GM12878 (cell line): ENCODE measurements at regions not wholly inside any gene's neighbourhood (a gene's known extent, or its start where the extent isn't known, plus 50 kb on each side); places are given as distances from the start of the nearest gene placed in this dataset.

Experiments
- ATAC-seq: fragments of 200-7000 bp; cut with Tn5 transposase; 3 replicates; pipeline ENCODE4 v1.9.1; 2020; ENCODE audit warnings: mild to moderate bottlenecking, moderate library complexity
- BruUV-seq: library from RNA; stranded (reverse); fragments of 400-500 nt; replicated peaks from 2 replicates; lab custom pipeline; 2021; lab: Mats Ljungman, UMichigan
- CTCF ChIA-PET: fragments of 300-600 bp; sonication (Branson Sonifier 250); formaldehyde crosslinking; extraction: SDS; loops from one replicate; lab custom pipeline; 2021; ENCODE audit warnings: inconsistent platforms; lab: Yijun Ruan, JAX
- POLR2A ChIA-PET: fragments of 350-600 bp; formaldehyde crosslinking; extraction: SDS; loops from one replicate; lab custom pipeline; 2021; ENCODE audit warnings: inconsistent platforms; lab: Charles Lee
- RAD21 ChIA-PET: fragments of 300-600 bp; sonication (Branson Sonifier 250); formaldehyde crosslinking; loops from one replicate; lab custom pipeline; 2023; ENCODE audit warnings: antibody characterized with exemption; ENCODE audit not compliant: unreplicated experiment; lab: Charles Lee
- SMC1A ChIA-PET: fragments of 300-600 bp; sonication (Branson Sonifier 250); formaldehyde crosslinking; loops from one replicate; lab custom pipeline; 2023; ENCODE audit not compliant: unreplicated experiment, uncharacterized antibody; lab: Charles Lee
- DNase-seq: peaks from one replicate; pipeline ENCODE4 v3.0.0-alpha.2; 2011; ENCODE audit warnings: low read depth, low spot score
- FAIRE-seq: peaks from 3 replicates; lab custom pipeline; 2011; peaks lifted over from hg19 to GRCh38; lab: Jason Lieb, UNC
- H2AFZ ChIP-seq: 2 replicates; pipeline ENCODE4 v1.6.0; 2011; ENCODE audit warnings: low read depth, low read length, control low read depth; ENCODE audit not compliant: control insufficient read depth
- H3K27ac ChIP-seq: 2 replicates; pipeline ENCODE4 v1.5.1; 2011; ENCODE audit warnings: control low read depth; ENCODE audit not compliant: control insufficient read depth, insufficient read depth
- H3K27me3 ChIP-seq, 2 experiments: replicated peaks in 1 of 2; 2 replicates each; pipeline versions ENCODE4 v1.6.0 to v1.6.1; 2011; ENCODE audit warnings: low read length in 1 of 2; ENCODE audit not compliant: control insufficient read depth in 2 of 2, insufficient read depth in 2 of 2
- H3K36me3 ChIP-seq, 2 experiments: 2 replicates each; pipeline ENCODE4 v1.5.1; 2011; ENCODE audit warnings: low read length in 1 of 2; ENCODE audit not compliant: control insufficient read depth in 2 of 2, insufficient read depth in 2 of 2
- H3K4me1 ChIP-seq: 2 replicates; pipeline ENCODE4 v1.6.1; 2011; ENCODE audit warnings: mild to moderate bottlenecking, low read length, moderate library complexity, mixed read lengths; ENCODE audit not compliant: control insufficient read depth, insufficient read depth
- H3K4me2 ChIP-seq: 2 replicates; pipeline ENCODE4 v1.6.0; 2011; ENCODE audit warnings: control low read depth; ENCODE audit not compliant: control insufficient read depth, insufficient read depth
- H3K4me3 ChIP-seq: fragments of 200-600 bp; sonication (generic); 2 replicates; pipeline ENCODE4 v1.5.1; 2016
- H3K79me2 ChIP-seq: 2 replicates; pipeline ENCODE4 v1.6.0; 2011; ENCODE audit warnings: low read length; ENCODE audit not compliant: control insufficient read depth, insufficient read depth
- H3K9ac ChIP-seq: 2 replicates; pipeline ENCODE4 v1.8.0; 2011; ENCODE audit warnings: low read length, control low read depth, mixed read lengths; ENCODE audit not compliant: control insufficient read depth, insufficient read depth
- H3K9me3 ChIP-seq: replicated peaks from 3 replicates; pipeline ENCODE4 v1.5.1; 2011; ENCODE audit warnings: mild to moderate bottlenecking, low read length; ENCODE audit not compliant: control insufficient read depth, insufficient read depth
- H4K20me1 ChIP-seq: 2 replicates; pipeline ENCODE4 v1.6.0; 2011; ENCODE audit not compliant: control insufficient read depth, insufficient read depth
- BCL3 ChIP-seq: IDR thresholded peaks from 2 replicates; pipeline ENCODE4 v1.6.1; 2011; ENCODE audit warnings: borderline replicate concordance, low read depth, mild to moderate bottlenecking, moderate library complexity, low read length; ENCODE audit not compliant: insufficient read depth, poor library complexity, severe bottlenecking
- BHLHE40 ChIP-seq, 2 experiments: fragments of 450-650 bp in 1 of 2; IDR thresholded peaks; 2 replicates each; pipeline ENCODE4 v1.6.1; 2011 to 2017; ENCODE audit warnings: low read depth in 2 of 2, borderline replicate concordance in 1 of 2, improper control_type of control experiment in 1 of 2, low read length in 1 of 2, mild to moderate bottlenecking in 1 of 2
- HDAC6 ChIP-seq: fragments of 200-600 bp; sonication (generic); IDR thresholded peaks from one replicate; pipeline ENCODE4 v1.8.0; 2017; ENCODE audit warnings: antibody characterized with exemption; ENCODE audit not compliant: unreplicated experiment
- IRF3 ChIP-seq: fragments of 450-650 bp; IDR thresholded peaks from 2 replicates; pipeline ENCODE4 v1.6.1; 2014; ENCODE audit warnings: mild to moderate bottlenecking
- JUNB ChIP-seq: IDR thresholded peaks from 2 replicates; pipeline ENCODE4 v1.6.1; 2016; ENCODE audit warnings: antibody characterized with exemption, mild to moderate bottlenecking
- MYC ChIP-seq: IDR thresholded peaks from 2 replicates; pipeline ENCODE4 v1.6.1; 2011; ENCODE audit warnings: mild to moderate bottlenecking, low read length, moderate library complexity, inconsistent platforms; ENCODE audit not compliant: insufficient read depth, insufficient replicate concordance, insufficient read length, severe bottlenecking
- NBN ChIP-seq: fragments of 450-650 bp; IDR thresholded peaks from 2 replicates; pipeline ENCODE4 v1.6.1; 2016
- RAD21 ChIP-seq: IDR thresholded peaks from 2 replicates; pipeline ENCODE4 v1.6.1; 2011; ENCODE audit warnings: mild to moderate bottlenecking, low read depth, low read length, moderate library complexity; ENCODE audit not compliant: insufficient read depth
- TAF1 ChIP-seq: IDR thresholded peaks from 2 replicates; pipeline ENCODE4 v1.6.1; 2011; ENCODE audit warnings: mild to moderate bottlenecking, low read depth, low read length, borderline replicate concordance
- USF2 ChIP-seq: IDR thresholded peaks from 2 replicates; pipeline ENCODE4 v1.6.1; 2011; ENCODE audit warnings: low read depth, low read length, improper control_type of control experiment, borderline replicate concordance
- YY1 ChIP-seq: IDR thresholded peaks from 2 replicates; pipeline ENCODE4 v1.6.1; 2011; ENCODE audit warnings: low read depth, mild to moderate bottlenecking, low read length
- in situ Hi-C: fragments of 300-500 bp; cut with MboI; formaldehyde crosslinking; loops from 9 replicates; pipeline ENCODE4 v1.14.3; 2018; ENCODE audit warnings: mixed read lengths
- intact Hi-C: fragments of 100-400 bp; cut with micrococcal nuclease; formaldehyde crosslinking; loops from one replicate; pipeline ENCODE4 v1.14.2; 2022; ENCODE audit not compliant: unreplicated experiment

GRCh38 chr10:84587789-84588188 lies 259.4 kb downstream of the CCSER2 start:
- no peak for FAIRE-seq
- RAD21 ChIA-PET: no interaction called here

More at GRCh38 chr10:84587789-84588188, 259.4 kb downstream of the CCSER2 start:
- H3K9me3 ChIP-seq: no peaks in the 10 kb centered on the region
- H4K20me1 ChIP-seq: no peaks in the 10 kb centered on the region
- no peak overlapping the region for H2AFZ ChIP-seq
- H3K4me3 ChIP-seq: no peak overlapping the region
- ChIA-PET SMC1A (no interaction called here), CTCF (no interaction called here), POLR2A (no interaction called here)
- H3K27ac ChIP-seq: no peak overlapping the region
- intact Hi-C loops: no loop called here
- peaks cover 0 to 1% of the 10 kb centered on the region in 2 experiments; a peak in 1 of 4 replicates for H3K27me3 ChIP-seq
- H3K9ac ChIP-seq: no peak overlapping the region
- no peak for ATAC-seq
- TF ChIP-seq NBN (no peak), RAD21 (no peak), USF2 (no peak), JUNB (no peak), BHLHE40 (IDR thresholded peaks at IDR 0.05; ENCODE audit: borderline replicate concordance in 1 of 2, low read depth in 2 of 2, low read length in 1 of 2) (no peak), HDAC6 (no peak), BCL3 (no peak), YY1 (no peak), TAF1 (no peak), IRF3 (no peak), MYC (no peak)
- H3K79me2 ChIP-seq: no peaks in the 10 kb centered on the region
- no peaks in the 10 kb centered on the region for H3K4me1 ChIP-seq
- BruUV-seq: no TSS peak
- no peak for DNase-seq
- H3K4me2 ChIP-seq: no peak overlapping the region
- no peaks in the 10 kb centered on the region for H3K36me3 ChIP-seq
- in situ Hi-C loops: no loop called here
